Gastroesophageal sphincter (tissue), 4 donors: ENCODE measurements at regions not wholly inside any gene's neighbourhood (a gene's known extent, or its start where the extent isn't known, plus 50 kb on each side); places are given as distances from the start of the nearest gene placed in this dataset.
A peak's percentile ranks its signal among the peaks of the same experiment; 100 is the strongest.

Experiments used
- ATAC-seq: fragments of 150-250 bp; one replicate; pipeline ENCODE4 v1.9.1; 2016; ENCODE audit warnings: mild to moderate bottlenecking, moderate library complexity
- H3K27ac ChIP-seq, 4 donors: fragments of 200-600 bp; sonication (generic) in 3 of 4; 1 replicate in 3 of 4; 2 replicates in 1 of 4; pipeline ENCODE4 v1.5.1; 2016 to 2019
- H3K27me3 ChIP-seq: fragments of 200-600 bp; sonication (generic); one replicate; pipeline ENCODE4 v1.5.1; 2019
- H3K36me3 ChIP-seq, 2 donors: fragments of 200-600 bp; sonication (generic); one replicate each; pipeline ENCODE4 v1.5.1; 2019; ENCODE audit warnings: control low read depth in 1 of 2
- H3K4me1 ChIP-seq, 3 donors: fragments of 200-600 bp; sonication (generic); 1 replicate in 2 of 3; 2 replicates in 1 of 3; pipeline ENCODE4 v1.5.1; 2016 to 2019; ENCODE audit warnings: control low read depth in 2 of 3
- H3K4me3 ChIP-seq, 2 donors: fragments of 200-600 bp; sonication (generic); one replicate each; pipeline ENCODE4 v1.5.1; 2019; ENCODE audit warnings: mild to moderate bottlenecking in 1 of 2, moderate library complexity in 1 of 2
- H3K9me3 ChIP-seq, 3 donors: fragments of 200-600 bp; sonication (generic); one replicate each; pipeline ENCODE4 v1.5.1; 2017 to 2019; ENCODE audit warnings: control low read depth in 2 of 3
- EP300 ChIP-seq: sonication (generic); formaldehyde crosslinking; IDR thresholded peaks from one replicate; pipeline ENCODE4 v1.6.1; 2017; ENCODE audit warnings: antibody characterized with exemption, mild to moderate bottlenecking
- POLR2A ChIP-seq, 2 donors: fragments of 450-650 bp; IDR thresholded peaks; one replicate each; pipeline ENCODE4 v1.6.1; 2017; ENCODE audit warnings: antibody characterized with exemption in 2 of 2, mild to moderate bottlenecking in 2 of 2, moderate library complexity in 1 of 2
- POLR2AphosphoS5 ChIP-seq: sonication (generic); formaldehyde crosslinking; IDR thresholded peaks from one replicate; pipeline ENCODE4 v1.6.1; 2017; ENCODE audit warnings: antibody characterized with exemption
- WGBS, 2 donors: methylation state at CpG; one replicate each; pipeline ENCODE4 v1.1.5; 2018; ENCODE audit warnings: low coverage in 1 of 2; 5-methylcytosine and 5-hydroxymethylcytosine counted together
- TF ChIP-seq, protein P1 (sequence below), 4 experiments: fragments of 200-600 bp in 2 of 4; fragments of 450-650 bp in 2 of 4; sonication (generic) in 1 of 4; IDR thresholded peaks; one replicate each; pipeline ENCODE4 v1.5.1; 2017 to 2019; ENCODE audit warnings: antibody characterized with exemption in 4 of 4, mild to moderate bottlenecking in 2 of 4, moderate library complexity in 2 of 4

DNA sequence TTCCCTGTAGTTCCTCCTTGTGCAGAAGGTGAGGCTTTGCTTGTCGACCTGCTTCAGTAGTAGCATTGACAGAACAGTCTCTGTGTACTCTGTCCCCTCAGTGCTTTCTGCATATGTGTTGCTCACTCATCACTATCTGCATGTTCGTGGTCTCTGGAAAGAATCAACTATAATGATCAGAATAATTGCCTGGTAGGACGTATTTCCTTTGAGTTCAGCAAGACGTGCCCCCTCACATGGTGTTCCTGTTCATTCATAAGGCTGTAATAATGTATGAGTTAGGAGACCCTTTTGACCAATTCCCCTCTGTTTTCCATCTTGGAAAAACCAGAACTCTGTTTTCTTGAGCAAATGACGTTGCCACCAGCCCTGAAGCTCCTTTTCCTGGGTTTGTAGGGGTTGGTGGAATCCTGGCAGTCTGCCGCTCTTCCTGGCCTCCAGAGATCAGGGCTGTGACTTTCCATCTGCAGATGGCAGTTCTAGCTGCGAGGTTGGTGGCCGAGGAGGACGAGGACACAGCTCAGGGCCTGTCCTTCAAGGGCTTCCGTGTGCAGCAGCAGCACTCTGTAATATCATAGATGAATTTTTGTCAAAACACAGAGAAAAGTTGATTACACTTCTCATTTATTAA lies 61.9 kb downstream of the EXOSC2 start:
- Histone ChIP-seq H3K9me3 (no peaks in the 10 kb centered on the region), H3K4me3 (no peak overlapping the region), H3K27me3 (no peaks in the 10 kb centered on the region), H3K36me3 (no peaks in the 10 kb centered on the region), H3K4me1 (peaks cover 0 to 25% (median 7%) of the 10 kb centered on the region in 3 donors), H3K27ac (no peak overlapping the region)
- TF ChIP-seq POLR2A (IDR thresholded peaks at IDR 0.05) (no peak), EP300 (no peak), POLR2AphosphoS5 (no peak)
- TF ChIP-seq, protein P1, sequence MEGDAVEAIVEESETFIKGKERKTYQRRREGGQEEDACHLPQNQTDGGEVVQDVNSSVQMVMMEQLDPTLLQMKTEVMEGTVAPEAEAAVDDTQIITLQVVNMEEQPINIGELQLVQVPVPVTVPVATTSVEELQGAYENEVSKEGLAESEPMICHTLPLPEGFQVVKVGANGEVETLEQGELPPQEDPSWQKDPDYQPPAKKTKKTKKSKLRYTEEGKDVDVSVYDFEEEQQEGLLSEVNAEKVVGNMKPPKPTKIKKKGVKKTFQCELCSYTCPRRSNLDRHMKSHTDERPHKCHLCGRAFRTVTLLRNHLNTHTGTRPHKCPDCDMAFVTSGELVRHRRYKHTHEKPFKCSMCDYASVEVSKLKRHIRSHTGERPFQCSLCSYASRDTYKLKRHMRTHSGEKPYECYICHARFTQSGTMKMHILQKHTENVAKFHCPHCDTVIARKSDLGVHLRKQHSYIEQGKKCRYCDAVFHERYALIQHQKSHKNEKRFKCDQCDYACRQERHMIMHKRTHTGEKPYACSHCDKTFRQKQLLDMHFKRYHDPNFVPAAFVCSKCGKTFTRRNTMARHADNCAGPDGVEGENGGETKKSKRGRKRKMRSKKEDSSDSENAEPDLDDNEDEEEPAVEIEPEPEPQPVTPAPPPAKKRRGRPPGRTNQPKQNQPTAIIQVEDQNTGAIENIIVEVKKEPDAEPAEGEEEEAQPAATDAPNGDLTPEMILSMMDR (IDR thresholded peaks at IDR 0.05), result no peak
- no peak for ATAC-seq
- 57 to 78% methylated on average over 2 to 5 of the region's 10 CpGs for whole genome bisulfite sequencing, 2 donors

DNA sequence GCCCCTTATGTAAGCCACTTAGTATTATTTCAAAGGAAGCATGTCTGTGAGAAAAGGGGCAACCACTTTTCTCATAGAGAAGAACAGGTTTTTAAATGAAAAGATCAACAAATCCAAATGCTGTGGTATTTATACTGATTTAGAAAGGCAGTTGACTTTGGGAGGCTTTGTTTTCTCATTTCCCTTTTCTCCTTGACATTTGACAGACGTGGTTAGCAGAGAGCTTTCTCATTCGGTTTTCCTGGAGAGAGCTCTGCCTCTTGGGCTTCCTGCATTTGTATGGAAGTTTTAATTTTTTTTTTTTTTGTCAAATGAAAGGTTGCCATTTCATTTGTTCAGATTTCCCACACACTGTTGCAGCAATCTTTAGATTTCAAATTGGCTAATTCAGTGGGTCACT lies 62.5 kb downstream of the EXOSC2 start:
- H3K27ac ChIP-seq, result no peak overlapping the region
- 18 to 42% methylated on average over 2 of the region's 2 CpGs for WGBS, 2 donors
- TF ChIP-seq POLR2A (IDR thresholded peaks at IDR 0.05) (no peak), POLR2AphosphoS5 (no peak), EP300 (no peak)
- TF ChIP-seq, protein P1 (IDR thresholded peaks at IDR 0.05), result no peak
- no peaks in the 10 kb centered on the region for H3K27me3 ChIP-seq
- peaks cover 0 to 25% (median 7%) of the 10 kb centered on the region in 3 donors for H3K4me1 ChIP-seq
- no peak for ATAC-seq
- H3K4me3 ChIP-seq, result no peak overlapping the region
- H3K9me3 ChIP-seq, result no peaks in the 10 kb centered on the region
- no peaks in the 10 kb centered on the region for H3K36me3 ChIP-seq

DNA sequence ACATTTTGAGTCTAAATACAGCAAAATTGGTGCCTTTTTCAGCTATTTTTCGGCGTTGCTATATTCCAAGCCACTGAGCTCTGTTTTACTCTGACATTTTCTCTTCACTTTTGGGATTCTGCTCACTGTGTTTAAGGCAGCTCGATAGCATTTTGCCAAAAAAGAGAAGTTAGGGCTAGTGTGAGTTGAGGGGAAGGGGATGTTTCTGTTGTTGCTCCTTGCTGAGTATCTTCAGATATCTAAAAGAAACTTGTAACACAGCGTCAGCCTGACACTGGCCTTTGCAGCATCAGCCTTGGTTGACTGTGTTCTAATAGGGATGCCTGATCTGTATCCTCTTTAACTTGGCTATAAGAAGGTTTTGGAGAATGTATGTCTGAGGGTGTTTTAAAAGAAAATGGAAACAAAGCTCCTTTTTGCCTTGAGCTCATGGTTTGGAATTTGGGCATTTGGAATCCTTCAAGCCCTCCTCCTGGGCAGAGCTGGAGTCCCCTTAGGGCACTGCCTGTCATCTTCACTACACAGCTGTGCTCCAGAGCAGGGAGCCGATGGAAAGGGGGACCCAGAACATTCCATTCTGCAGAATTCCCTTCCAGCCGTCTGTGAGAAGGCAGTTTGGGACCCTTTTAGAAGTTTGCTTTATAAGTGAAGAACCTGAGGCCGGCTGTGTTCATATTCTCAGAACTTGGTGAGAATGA lies 63.0 kb downstream of the EXOSC2 start:
- no peak for ATAC-seq
- peaks cover 0 to 25% (median 7%) of the 10 kb centered on the region in 3 donors for H3K4me1 ChIP-seq
- 47 to 77% methylated on average over 4 to 5 of the region's 7 CpGs for WGBS, 2 donors
- no peaks in the 10 kb centered on the region for H3K27me3 ChIP-seq
- H3K9me3 ChIP-seq, result no peaks in the 10 kb centered on the region
- H3K4me3 ChIP-seq, result no peak overlapping the region
- H3K27ac ChIP-seq, result no peak overlapping the region
- TF ChIP-seq POLR2A (IDR thresholded peaks at IDR 0.05), result peak in 1 of 2 donors; percentile 3
- TF ChIP-seq POLR2AphosphoS5, result no peak
- H3K36me3 ChIP-seq, result no peaks in the 10 kb centered on the region

DNA sequence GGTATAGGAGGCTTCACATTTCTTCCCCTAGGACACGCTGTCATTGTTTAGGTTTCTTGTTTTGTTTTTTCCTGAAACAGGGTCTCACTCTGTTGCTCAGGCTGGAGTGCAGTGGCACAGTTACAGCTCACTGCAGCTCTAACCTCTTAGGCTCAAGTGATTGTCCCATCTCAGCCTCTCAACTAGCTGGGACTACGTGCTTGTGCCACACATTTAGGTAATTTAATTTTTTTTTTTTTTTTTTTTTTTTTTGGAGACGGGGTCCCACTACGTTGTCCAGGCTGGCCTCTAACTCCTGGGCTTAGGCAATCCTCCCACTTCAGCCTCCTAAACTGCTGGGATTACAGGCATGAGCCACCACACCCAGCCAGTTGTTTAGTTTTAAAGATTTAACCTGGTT lies 66.2 kb downstream of the EXOSC2 start:
- ATAC-seq, result no peak
- TF ChIP-seq POLR2AphosphoS5 (no peak), POLR2A (IDR thresholded peaks at IDR 0.05) (no peak), EP300 (no peak)
- TF ChIP-seq, protein P1 (IDR thresholded peaks at IDR 0.05), result no peak
- 64 to 91% methylated on average over 2 to 4 of the region's 4 CpGs for WGBS, 2 donors

DNA sequence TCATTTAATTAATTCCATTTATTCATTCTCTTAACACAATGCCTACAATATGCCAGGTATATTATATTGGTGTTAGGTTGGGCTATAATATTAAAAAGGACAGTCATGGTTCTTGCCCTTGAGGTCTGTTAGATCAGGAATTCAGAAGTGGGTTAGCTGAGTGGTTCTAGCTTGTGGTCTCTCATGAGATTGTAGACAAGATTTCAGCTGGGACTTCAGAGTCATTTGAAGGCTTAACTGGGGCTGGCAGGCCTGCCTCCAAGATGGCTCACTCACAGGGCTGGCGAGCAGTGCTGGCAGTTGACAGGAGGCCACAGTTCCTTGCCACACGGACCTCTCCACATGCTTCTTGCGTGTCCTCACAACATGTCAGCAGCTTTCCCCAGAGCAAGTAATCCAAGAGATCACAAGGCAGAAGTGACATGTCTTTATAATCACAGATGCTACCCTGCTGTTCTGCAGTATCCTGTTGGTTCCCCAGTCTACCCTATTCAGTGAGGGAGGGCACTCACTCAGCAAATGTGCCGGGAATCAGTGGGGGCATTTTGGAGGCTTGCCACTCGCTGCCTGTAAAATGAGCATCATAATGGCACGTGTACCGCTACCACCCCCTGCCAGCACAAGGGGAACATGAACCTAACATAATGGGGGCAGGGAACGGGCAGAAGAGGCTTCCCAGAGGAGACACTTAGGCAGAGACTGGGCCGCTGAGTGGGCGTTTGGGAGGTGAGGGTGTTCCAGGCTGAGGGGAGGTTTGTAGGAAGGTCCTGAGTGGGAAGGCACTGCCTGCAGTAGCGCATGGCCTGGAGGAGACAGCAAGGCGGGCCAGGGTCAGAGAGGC lies 70.0 kb downstream of the EXOSC2 start:
- TF ChIP-seq, protein P1 (IDR thresholded peaks at IDR 0.05), result no peak
- TF ChIP-seq POLR2AphosphoS5, result no peak
- no peak for TF ChIP-seq POLR2A (IDR thresholded peaks at IDR 0.05)
- no peak for TF ChIP-seq EP300
- Histone ChIP-seq H3K4me3 (no peak overlapping the region), H3K27ac (no peak overlapping the region), H3K4me1 (peaks cover 0 to 44% (median 12%) of the 10 kb centered on the region in 3 donors), H3K27me3 (no peaks in the 10 kb centered on the region), H3K36me3 (no peaks in the 10 kb centered on the region), H3K9me3 (no peaks in the 10 kb centered on the region)
- 83 to 92% methylated on average over 4 to 9 of the region's 12 CpGs for WGBS, 2 donors
- ATAC-seq, result no peak

More for the DNA sequence above, 66.2 kb downstream of the EXOSC2 start:
- H3K9me3 ChIP-seq, result no peaks in the 10 kb centered on the region
- H3K4me1 ChIP-seq, result peaks cover 0 to 31% (median 7%) of the 10 kb centered on the region in 3 donors
- H3K27ac ChIP-seq, result no peak overlapping the region
- H3K27me3 ChIP-seq, result no peaks in the 10 kb centered on the region
- no peaks in the 10 kb centered on the region for H3K36me3 ChIP-seq
- no peak overlapping the region for H3K4me3 ChIP-seq
